HepG2 (cell line): ENCODE measurements at regions not wholly inside any gene's neighbourhood (a gene's known extent, or its start where the extent isn't known, plus 50 kb on each side); places are given as distances from the start of the nearest gene placed in this dataset.

Source experiments
- ATAC-seq: fragments of 200-7000 bp; cut with Tn5 transposase; 3 replicates; pipeline ENCODE4 v1.9.1; 2020; ENCODE audit warnings: mild to moderate bottlenecking, moderate library complexity
- BruUV-seq: library from RNA; stranded (reverse); fragments of 400-500 nt; replicated peaks from 2 replicates; lab custom pipeline; 2021; lab: Mats Ljungman, UMichigan
- CTCF ChIA-PET: fragments of 300-600 bp; formaldehyde crosslinking; extraction: SDS; loops from one replicate; lab custom pipeline; 2021; ENCODE audit warnings: low total read pairs, inconsistent platforms, low intra/inter-chr PET ratio; lab: Yijun Ruan, JAX
- POLR2A ChIA-PET: fragments of 350-600 bp; sonication (Branson Sonifier 250); formaldehyde crosslinking; loops from one replicate; lab custom pipeline; 2020; ENCODE audit warnings: antibody characterized with exemption, inconsistent platforms; lab: Yijun Ruan, JAX
- DNase-seq: peaks from one replicate; pipeline ENCODE4 v3.0.0-alpha.2; 2015; ENCODE audit warnings: low spot score
- FAIRE-seq: peaks from 3 replicates; lab custom pipeline; 2011; peaks lifted over from hg19 to GRCh38; lab: Jason Lieb, UNC
- H2AFZ ChIP-seq: one replicate; pipeline ENCODE4 v1.6.1; 2011; ENCODE audit warnings: low read length, inconsistent platforms
- H3K27ac ChIP-seq: fragments of 300-600 bp; 3 replicates; pipeline ENCODE4 v1.8.0; 2011; ENCODE audit warnings: mixed run types, mild to moderate bottlenecking, mixed read lengths, low read length, inconsistent platforms; ENCODE audit not compliant: insufficient read depth; ENCODE audit errors: extremely low read length
- H3K27me3 ChIP-seq, 2 experiments: fragments of 200-600 bp in 1 of 2; 2 replicates in 1 of 2; 3 replicates in 1 of 2; pipeline versions ENCODE4 v1.6.0 to v1.8.0; 2011; ENCODE audit warnings: low read length in 2 of 2, mild to moderate bottlenecking in 2 of 2, moderate library complexity in 2 of 2, inconsistent platforms in 1 of 2; ENCODE audit not compliant: insufficient read depth in 2 of 2, control insufficient read depth in 1 of 2
- H3K36me3 ChIP-seq, 2 experiments: fragments of 200-600 bp in 1 of 2; replicated peaks in 1 of 2; 2 replicates in 1 of 2; 3 replicates in 1 of 2; pipeline versions ENCODE4 v1.5.1 to v1.8.0; 2011; ENCODE audit warnings: low read length in 2 of 2, inconsistent platforms in 1 of 2; ENCODE audit not compliant: insufficient read depth in 2 of 2, control insufficient read depth in 1 of 2
- H3K4me1 ChIP-seq: 2 replicates; pipeline ENCODE4 v1.5.1; 2012; ENCODE audit warnings: low read length, inconsistent platforms; ENCODE audit not compliant: insufficient read depth
- H3K4me2 ChIP-seq: 2 replicates; pipeline ENCODE4 v1.6.0; 2011; ENCODE audit warnings: low read depth, low read length, inconsistent platforms
- H3K4me3 ChIP-seq, 3 experiments: fragments of 200-600 bp in 1 of 3; sonication (generic), shearing (Covaris generic) in 1 of 3; replicated peaks in 1 of 3; 2 replicates each; pipeline ENCODE4 v1.5.1; 2011 to 2016; ENCODE audit warnings: low read length in 3 of 3, inconsistent platforms in 2 of 3, low read depth in 2 of 3, mild to moderate bottlenecking in 2 of 3, control low read depth in 1 of 3, mixed read lengths in 1 of 3; ENCODE audit not compliant: insufficient read depth in 1 of 3
- H3K79me2 ChIP-seq: one replicate; pipeline ENCODE4 v1.6.1; 2011; ENCODE audit warnings: low read length, inconsistent platforms; ENCODE audit not compliant: insufficient read depth
- H3K9ac ChIP-seq: 2 replicates; pipeline ENCODE4 v1.6.0; 2011; ENCODE audit warnings: mild to moderate bottlenecking, low read depth, low read length, inconsistent platforms; ENCODE audit not compliant: insufficient read depth
- H3K9me3 ChIP-seq: 2 replicates; pipeline ENCODE4 v1.5.1; 2012; ENCODE audit warnings: mild to moderate bottlenecking, low read length
- H4K20me1 ChIP-seq: 2 replicates; pipeline ENCODE4 v1.6.0; 2011; ENCODE audit warnings: inconsistent platforms, mild to moderate bottlenecking, low read length, moderate library complexity; ENCODE audit not compliant: insufficient read depth
- E2F5 ChIP-seq: sonication (generic); formaldehyde crosslinking; conservative IDR thresholded peaks from 2 replicates; pipeline ENCODE4 v1.4.0; 2020; ENCODE audit warnings: missing genetic modification reagents
- GATA4 ChIP-seq: sonication (generic); IDR thresholded peaks from 2 replicates; pipeline ENCODE4 v1.6.1; 2016; ENCODE audit warnings: antibody characterized with exemption, low read depth, borderline replicate concordance
- IKZF1 ChIP-seq: fragments of 450-650 bp; IDR thresholded peaks from 2 replicates; pipeline ENCODE4 v1.7.1; 2016
- KDM5A ChIP-seq: fragments of 200-600 bp; sonication (generic); IDR thresholded peaks from 2 replicates; pipeline ENCODE4 v1.7.0; 2018; ENCODE audit warnings: antibody characterized with exemption, mild to moderate bottlenecking, low read length, borderline replicate concordance
- MED13 ChIP-seq: sonication (generic); formaldehyde crosslinking; IDR thresholded peaks from 2 replicates; pipeline ENCODE4 v1.5.0; 2020; ENCODE audit warnings: missing genetic modification reagents
- MIER2 ChIP-seq: IDR thresholded peaks from 2 replicates; pipeline ENCODE4 v1.6.1; 2016; ENCODE audit warnings: missing biosample characterization, missing genetic modification reagents
- PRPF4 ChIP-seq: fragments of 200-400 bp; formaldehyde crosslinking; IDR thresholded peaks from 2 replicates; pipeline ENCODE4 v1.6.1; 2016; ENCODE audit warnings: low read length, low read depth; ENCODE audit not compliant: poor library complexity, severe bottlenecking
- RARA ChIP-seq: IDR thresholded peaks from 2 replicates; pipeline ENCODE4 v1.6.1; 2016; ENCODE audit warnings: missing genetic modification reagents, missing compliant biosample characterization
- ZBTB2 ChIP-seq: sonication (generic); formaldehyde crosslinking; IDR thresholded peaks from 2 replicates; pipeline ENCODE4 v1.8.0; 2022; ENCODE audit warnings: low read depth, missing genetic modification reagents
- ZNF136 ChIP-seq: sonication (generic); formaldehyde crosslinking; IDR thresholded peaks from 2 replicates; pipeline ENCODE4 v1.8.1; 2022; ENCODE audit warnings: low read depth, mild to moderate bottlenecking, moderate library complexity, missing genetic modification reagents
- ZNF292 ChIP-seq: sonication (generic); formaldehyde crosslinking; IDR thresholded peaks from 2 replicates; pipeline ENCODE4 v1.8.1; 2022; ENCODE audit warnings: mild to moderate bottlenecking, low read depth, missing genetic modification reagents, borderline replicate concordance
- ZNF563 ChIP-seq: sonication (generic); formaldehyde crosslinking; IDR thresholded peaks from 2 replicates; pipeline ENCODE4 v1.8.0; 2022; ENCODE audit warnings: mild to moderate bottlenecking, moderate library complexity, missing genetic modification reagents
- ZNF790 ChIP-seq: sonication (generic); formaldehyde crosslinking; IDR thresholded peaks from 2 replicates; pipeline ENCODE4 v1.8.0; 2022; ENCODE audit warnings: missing genetic modification reagents, mild to moderate bottlenecking, borderline replicate concordance
- WGBS: methylation state at CpG from one replicate; pipeline ENCODE4 v1.1.6; 2017; ENCODE audit warnings: low lambda C conversion rate; 5-methylcytosine and 5-hydroxymethylcytosine counted together
- in situ Hi-C: cut with HindIII; loops from 2 replicates; pipeline ENCODE4 v1.10.0; 2017; ENCODE audit warnings: low pct_unique_long_range_greater_than_20kb; ENCODE audit not compliant: extremely low pct_ligation_motif_present
- intact Hi-C: fragments of 100-400 bp; cut with micrococcal nuclease; formaldehyde crosslinking; loops from one replicate; pipeline ENCODE4 v1.10.0; 2022; ENCODE audit not compliant: unreplicated experiment
- TF ChIP-seq, protein P1 (sequence below): sonication (generic); formaldehyde crosslinking; IDR thresholded peaks from 2 replicates; pipeline ENCODE4 v1.4.0; 2020; ENCODE audit warnings: mild to moderate bottlenecking, missing genetic modification reagents
- TF ChIP-seq, protein P2 (sequence below): sonication (generic); IDR thresholded peaks from 2 replicates; pipeline ENCODE4 v1.6.1; 2016; ENCODE audit warnings: low read depth, borderline replicate concordance

DNA sequence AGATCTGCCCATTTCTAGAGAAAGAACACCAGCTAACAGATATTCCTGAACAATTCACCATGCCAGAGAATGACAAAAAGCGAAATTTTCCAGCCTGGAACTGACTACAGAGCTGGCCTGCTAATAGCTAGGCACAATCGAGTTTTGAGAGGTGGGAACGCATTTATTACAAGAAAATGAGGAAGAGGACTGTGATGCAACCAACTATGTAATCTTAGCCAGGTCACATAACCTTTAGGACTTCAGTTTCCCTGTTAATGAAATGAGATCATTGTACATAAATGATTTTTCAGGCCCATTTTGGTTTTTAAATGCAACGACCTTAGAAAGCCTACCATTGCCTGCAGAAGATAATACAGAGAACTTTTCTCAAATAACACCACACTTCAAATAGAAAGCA, 72.1 kb upstream of the SETMAR start:
- Histone ChIP-seq H3K36me3 (no peaks in the 10 kb centered on the region), H4K20me1 (no peaks in the 10 kb centered on the region), H3K9ac (no peak overlapping the region), H3K4me3 (no peak overlapping the region), H3K4me2 (no peak overlapping the region), H3K27me3 (no peaks in the 10 kb centered on the region), H3K27ac (no peak overlapping the region), H3K79me2 (no peaks in the 10 kb centered on the region), H2AFZ (no peak overlapping the region), H3K4me1 (no peaks in the 10 kb centered on the region), H3K9me3 (no peaks in the 10 kb centered on the region)
- no peak for DNase-seq
- no peak for ATAC-seq
- ChIA-PET CTCF (no interaction called here), POLR2A (no interaction called here)
- no peak for FAIRE-seq
- WGBS: 5% methylated on average over 4 of the region's 4 CpGs
- intact Hi-C loops: no loop called here
- in situ Hi-C loops: no loop called here
- TF ChIP-seq ZNF292 (CRISPR knock-in tag) (no peak), PRPF4 (no peak), E2F5 (no peak), ZNF563 (CRISPR knock-in tag) (no peak)
- TF ChIP-seq, protein P1, sequence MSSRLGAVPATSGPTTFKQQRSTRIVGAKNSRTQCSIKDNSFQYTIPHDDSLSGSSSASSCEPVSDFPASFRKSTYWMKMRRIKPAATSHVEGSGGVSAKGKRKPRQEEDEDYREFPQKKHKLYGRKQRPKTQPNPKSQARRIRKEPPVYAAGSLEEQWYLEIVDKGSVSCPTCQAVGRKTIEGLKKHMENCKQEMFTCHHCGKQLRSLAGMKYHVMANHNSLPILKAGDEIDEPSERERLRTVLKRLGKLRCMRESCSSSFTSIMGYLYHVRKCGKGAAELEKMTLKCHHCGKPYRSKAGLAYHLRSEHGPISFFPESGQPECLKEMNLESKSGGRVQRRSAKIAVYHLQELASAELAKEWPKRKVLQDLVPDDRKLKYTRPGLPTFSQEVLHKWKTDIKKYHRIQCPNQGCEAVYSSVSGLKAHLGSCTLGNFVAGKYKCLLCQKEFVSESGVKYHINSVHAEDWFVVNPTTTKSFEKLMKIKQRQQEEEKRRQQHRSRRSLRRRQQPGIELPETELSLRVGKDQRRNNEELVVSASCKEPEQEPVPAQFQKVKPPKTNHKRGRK: no peak
- no TSS peak for BruUV-seq

DNA sequence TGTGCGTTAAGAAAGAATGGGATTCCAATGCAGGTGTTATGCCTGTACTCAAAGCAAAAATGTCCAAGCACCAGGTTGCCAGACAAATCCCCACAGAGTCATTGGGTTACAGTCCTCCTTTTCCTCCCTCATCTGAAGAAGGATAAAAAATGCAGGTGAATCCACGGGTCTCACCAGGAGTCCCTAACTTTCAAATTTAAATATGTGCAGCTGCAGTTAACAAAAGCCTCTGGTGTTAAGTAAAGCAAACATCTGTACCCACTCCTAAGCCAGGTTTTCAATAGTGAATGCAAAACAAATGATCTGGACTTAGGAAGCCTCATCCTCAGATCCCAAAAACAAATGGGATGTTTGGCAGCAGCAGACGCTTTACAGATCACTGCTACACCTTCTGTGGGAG, 70.4 kb upstream of the SETMAR start:
- CTCF ChIA-PET: no interaction called here
- no peak overlapping the region for H3K27ac ChIP-seq
- TF ChIP-seq ZBTB2 (CRISPR knock-in tag) (no peak), GATA4 (no peak), MED13 (no peak), KDM5A (no peak), IKZF1 (no peak), MIER2 (CRISPR knock-in tag) (no peak), ZNF790 (no peak), ZNF136 (CRISPR knock-in tag) (no peak), RARA (CRISPR knock-in tag) (no peak)
- TF ChIP-seq, protein P2, sequence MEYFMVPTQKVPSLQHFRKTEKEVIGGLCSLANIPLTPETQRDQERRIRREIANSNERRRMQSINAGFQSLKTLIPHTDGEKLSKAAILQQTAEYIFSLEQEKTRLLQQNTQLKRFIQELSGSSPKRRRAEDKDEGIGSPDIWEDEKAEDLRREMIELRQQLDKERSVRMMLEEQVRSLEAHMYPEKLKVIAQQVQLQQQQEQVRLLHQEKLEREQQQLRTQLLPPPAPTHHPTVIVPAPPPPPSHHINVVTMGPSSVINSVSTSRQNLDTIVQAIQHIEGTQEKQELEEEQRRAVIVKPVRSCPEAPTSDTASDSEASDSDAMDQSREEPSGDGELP: no peak

More for the DNA sequence above, 70.4 kb upstream of the SETMAR start:
- BruUV-seq: no TSS peak
- Histone ChIP-seq H3K27me3 (no peaks in the 10 kb centered on the region), H3K4me2 (no peak overlapping the region), H3K36me3 (no peaks in the 10 kb centered on the region), H3K79me2 (no peaks in the 10 kb centered on the region), H2AFZ (no peak overlapping the region), H3K4me1 (no peaks in the 10 kb centered on the region), H3K9me3 (no peaks in the 10 kb centered on the region), H3K9ac (no peak overlapping the region), H3K4me3 (no peak overlapping the region), H4K20me1 (no peaks in the 10 kb centered on the region)
- ATAC-seq (no peak), FAIRE-seq (no peak), DNase-seq (no peak)
- POLR2A ChIA-PET: no interaction called here
- in situ Hi-C loops: no loop called here
- intact Hi-C loops: no loop called here
- WGBS: 45% methylated on average over 3 of the region's 3 CpGs
